K562 (cell line): ENCODE measurements at regions not wholly inside any gene's neighbourhood (a gene's known extent, or its start where the extent isn't known, plus 50 kb on each side); places are given as distances from the start of the nearest gene placed in this dataset.

ENCODE experiments used
- ATAC-seq: fragments of 200-7000 bp; cut with Tn5 transposase; 3 replicates; pipeline ENCODE4 v1.9.1; 2020; ENCODE audit warnings: moderate library complexity
- BruUV-seq: library from RNA; stranded (reverse); fragments of 400-500 nt; replicated peaks from 2 replicates; lab custom pipeline; 2021; lab: Mats Ljungman, UMichigan
- CTCF ChIA-PET: fragments of 300-600 bp; formaldehyde crosslinking; extraction: SDS; loops from one replicate; lab custom pipeline; 2021; ENCODE audit warnings: low intra/inter-chr PET ratio; lab: Yijun Ruan, JAX
- POLR2A ChIA-PET: fragments of 300-600, 350-650 bp; sonication (Branson Sonifier 250); formaldehyde crosslinking; extraction: SDS; loops from one replicate; lab custom pipeline; 2021; ENCODE audit warnings: antibody characterized with exemption, inconsistent platforms; lab: Yijun Ruan, JAX
- DNase-seq, 4 experiments: peaks; one replicate each; pipeline versions ENCODE4 v3.0.0 to v3.0.0-alpha.2; 2011 to 2018; ENCODE audit warnings: low spot score in 3 of 4, mixed read lengths in 3 of 4; ENCODE audit errors: extremely low read depth in 1 of 4
- FAIRE-seq: peaks from 2 replicates; lab custom pipeline; 2011; peaks lifted over from hg19 to GRCh38; lab: Jason Lieb, UNC
- H2AFZ ChIP-seq: 2 replicates; pipeline ENCODE4 v1.6.0; 2011; ENCODE audit warnings: low read depth, low read length, control low read depth, inconsistent platforms
- H3K27ac ChIP-seq: fragments of 200-600 bp; 3 replicates; pipeline ENCODE4 v1.8.0; 2011; ENCODE audit warnings: low read depth, mild to moderate bottlenecking, control low read depth, inconsistent platforms, low read length, moderate library complexity, mixed read lengths; ENCODE audit errors: extremely low read depth
- H3K27me3 ChIP-seq, 2 experiments: fragments of 300-600 bp in 1 of 2; 2 replicates in 1 of 2; 3 replicates in 1 of 2; pipeline versions ENCODE4 v1.6.0 to v1.8.0; 2011; ENCODE audit warnings: inconsistent platforms in 2 of 2, low read length in 2 of 2, mild to moderate bottlenecking in 1 of 2, mixed read lengths in 1 of 2, moderate library complexity in 1 of 2; ENCODE audit not compliant: control insufficient read depth in 2 of 2, insufficient read depth in 2 of 2
- H3K36me3 ChIP-seq: fragments of 300-600 bp; 3 replicates; pipeline ENCODE4 v1.8.0; 2011; ENCODE audit warnings: mild to moderate bottlenecking, low read length, inconsistent platforms; ENCODE audit not compliant: control insufficient read depth, insufficient read depth
- H3K4me1 ChIP-seq, 2 experiments: fragments of 200-600 bp in 1 of 2; replicated peaks in 1 of 2; 2 replicates in 1 of 2; 3 replicates in 1 of 2; pipeline versions ENCODE4 v1.5.1 to v1.8.0; 2011; ENCODE audit warnings: inconsistent platforms in 2 of 2, low read length in 2 of 2, mild to moderate bottlenecking in 1 of 2, mixed read lengths in 1 of 2, moderate library complexity in 1 of 2; ENCODE audit not compliant: control insufficient read depth in 2 of 2, insufficient read depth in 2 of 2
- H3K4me2 ChIP-seq: 2 replicates; pipeline ENCODE4 v1.6.1; 2011; ENCODE audit warnings: low read length, control low read depth, inconsistent platforms, mixed read lengths; ENCODE audit not compliant: insufficient read depth
- H3K4me3 ChIP-seq: fragments of 200-600 bp; sonication (generic), shearing (Covaris generic); 2 replicates; pipeline ENCODE4 v1.5.1; 2016; ENCODE audit warnings: control low read depth, inconsistent platforms
- H3K79me2 ChIP-seq: fragments of 200-600 bp; 3 replicates; pipeline ENCODE4 v1.8.0; 2011; ENCODE audit warnings: low read length, inconsistent platforms; ENCODE audit not compliant: control insufficient read depth, insufficient read depth
- H3K9ac ChIP-seq, 2 experiments: 2 replicates each; pipeline versions ENCODE4 v1.6.0 to v1.6.1; 2011; ENCODE audit warnings: low read depth in 2 of 2, low read length in 2 of 2, control low read depth in 1 of 2, inconsistent platforms in 1 of 2, mild to moderate bottlenecking in 1 of 2, mixed read lengths in 1 of 2; ENCODE audit not compliant: insufficient read depth in 1 of 2
- H3K9me1 ChIP-seq: one replicate; pipeline ENCODE4 v1.6.0; 2011; ENCODE audit warnings: inconsistent platforms, mild to moderate bottlenecking, low read length, moderate library complexity; ENCODE audit not compliant: control insufficient read depth, insufficient read depth
- H3K9me3 ChIP-seq: replicated peaks from 2 replicates; pipeline ENCODE4 v1.5.1; 2011; ENCODE audit warnings: low read depth, low read length, inconsistent platforms; ENCODE audit not compliant: control insufficient read depth, insufficient read depth
- H4K20me1 ChIP-seq: replicated peaks from 2 replicates; pipeline ENCODE4 v1.6.1; 2011; ENCODE audit warnings: low read length, inconsistent platforms, mixed read lengths; ENCODE audit not compliant: control insufficient read depth, insufficient read depth
- GABPA ChIP-seq: fragments of 200-800 bp; sonication (Bioruptor generic); conservative IDR thresholded peaks from 2 replicates; pipeline ENCODE4 v1.6.1; 2016; ENCODE audit warnings: low read depth, missing genetic modification characterization, missing compliant biosample characterization
- SMARCA4 ChIP-seq: fragments of 450-650 bp; IDR thresholded peaks from 2 replicates; pipeline ENCODE4 v1.6.1; 2016
- ZBTB11 ChIP-seq, 3 experiments: fragments of 200-800 bp in 1 of 3; fragments of 250-450 bp in 1 of 3; fragments of 450-650 bp in 1 of 3; sonication (Bioruptor Pico) in 1 of 3; sonication (Bioruptor generic) in 1 of 3; formaldehyde crosslinking in 1 of 3; IDR thresholded peaks; 2 replicates each; pipeline versions ENCODE4 v1.6.1 to v1.8.0; 2016 to 2022; ENCODE audit warnings: mild to moderate bottlenecking in 2 of 3, missing genetic modification characterization in 2 of 3, missing compliant biosample characterization in 1 of 3, moderate library complexity in 1 of 3
- WGBS: fragments of 100-300 bp; shearing (Covaris generic); methylation state at CpG from one replicate; pipeline ENCODE4 v1.1.6; 2016; ENCODE audit warnings: low coverage, mixed read lengths; ENCODE audit not compliant: insufficient coverage; ENCODE audit errors: missing lambda C conversion rate; 5-methylcytosine and 5-hydroxymethylcytosine counted together
- in situ Hi-C: fragments of 300-500 bp; cut with MboI; formaldehyde crosslinking; loops from 4 replicates; pipeline ENCODE4 v1.15.0; 2018; ENCODE audit warnings: inconsistent platforms, mixed read lengths
- intact Hi-C: fragments of 100-400 bp; cut with micrococcal nuclease; formaldehyde crosslinking; loops from 2 replicates; pipeline ENCODE4 v1.14.2; 2022

- ATAC-seq (no peak), DNase-seq (no peak), FAIRE-seq (no peak)
- H3K9me3 ChIP-seq: no peaks in the 10 kb centered on the region
- H3K36me3 ChIP-seq: no peaks in the 10 kb centered on the region
- no peaks in the 10 kb centered on the region for H3K9me1 ChIP-seq
- H2AFZ ChIP-seq: no peak overlapping the region
- H3K4me1 ChIP-seq: no peaks in the 10 kb centered on the region
- H3K9ac ChIP-seq: no peak overlapping the region
- no peak overlapping the region for H3K27ac ChIP-seq
- intact Hi-C loops: loop anchor here (10.0 kb wide), 1 partner anchor 113 kb away; no protein-coding TSS in a partner anchor
- BruUV-seq: no TSS peak
- H3K27me3 ChIP-seq: peaks cover 2 to 7% of the 10 kb centered on the region in 2 experiments; a peak in 3 of 5 replicates
- H3K4me2 ChIP-seq: no peak overlapping the region
- no peaks in the 10 kb centered on the region for H4K20me1 ChIP-seq
- ChIA-PET POLR2A (no interaction called here), CTCF (no interaction called here)
- in situ Hi-C loops: no loop called here
- H3K4me3 ChIP-seq: no peak overlapping the region
- WGBS: 0% methylated on average over 6 of the region's 6 CpGs
- no peaks in the 10 kb centered on the region for H3K79me2 ChIP-seq
- TF ChIP-seq SMARCA4 (no peak), ZBTB11 (CRISPR knock-in tag; IDR thresholded peaks at IDR 0.05) (peak in 1 of 3 experiments; percentile 53; a peak in 1 of 6 replicates), GABPA (0 out of 2 replicates have a peak, but pooled peaks have one; percentile 14)
These were observed 80.0 kb upstream of the FAM136A start for GRCh38 chr2:70381821-70382220.
